ENCODE measurements at regions not wholly inside any gene's neighbourhood (a gene's known extent, or its start where the extent isn't known, plus 50 kb on each side); places are given as distances from the start of the nearest gene placed in this dataset.

GRCh38 chr5:145292278-145292677 lies 542.9 kb downstream of the PRELID2 start:
- DNase-seq (ENCODE audit: low read depth in 4 of 4, low spot score in 2 of 4): no peak

GRCh38 chr5:145283141-145283810 lies 551.9 kb downstream of the PRELID2 start:
- no peak for DNase-seq (ENCODE audit: low read depth in 4 of 4, low spot score in 2 of 4)

GRCh38 chr5:145280806-145281205 lies 554.3 kb downstream of the PRELID2 start:
- DNase-seq (ENCODE audit: low read depth in 4 of 4, low spot score in 2 of 4): no peak

- DNase-seq (ENCODE audit: low read depth in 4 of 4, low spot score in 2 of 4): no peak
Observed at GRCh38 chr5:145280214-145280613, 554.9 kb downstream of the PRELID2 start.

GRCh38 chr5:145260670-145261069 lies 574.5 kb downstream of the PRELID2 start:
- no peak for DNase-seq (ENCODE audit: low read depth in 4 of 4, low spot score in 2 of 4)

- no peak for DNase-seq (ENCODE audit: low read depth in 4 of 4, low spot score in 2 of 4)
Observed at GRCh38 chr5:145247745-145248040, 587.4 kb downstream of the PRELID2 start.

GRCh38 chr5:145246961-145247744 lies 588.0 kb downstream of the PRELID2 start:
- no peak for DNase-seq (ENCODE audit: low read depth in 4 of 4, low spot score in 2 of 4)

GRCh38 chr5:145246379-145246778 lies 588.8 kb downstream of the PRELID2 start:
- DNase-seq (ENCODE audit: low read depth in 4 of 4, low spot score in 2 of 4): no peak

GRCh38 chr5:145245354-145245753 lies 589.8 kb downstream of the PRELID2 start:
- no peak for DNase-seq (ENCODE audit: low read depth in 4 of 4, low spot score in 2 of 4)

- no peak for DNase-seq (ENCODE audit: low read depth in 4 of 4, low spot score in 2 of 4)
Observed at GRCh38 chr5:145244788-145245187, 590.4 kb downstream of the PRELID2 start.

- DNase-seq (ENCODE audit: low read depth in 4 of 4, low spot score in 2 of 4): no peak
Observed at GRCh38 chr5:145244251-145244650, 590.9 kb downstream of the PRELID2 start.

- DNase-seq (ENCODE audit: low read depth in 4 of 4, low spot score in 2 of 4): no peak
Observed at GRCh38 chr5:145243016-145243415, 592.1 kb downstream of the PRELID2 start.

GRCh38 chr5:145242551-145242950 lies 592.6 kb downstream of the PRELID2 start:
- no peak for DNase-seq (ENCODE audit: low read depth in 4 of 4, low spot score in 2 of 4)

- DNase-seq (ENCODE audit: low read depth in 4 of 4, low spot score in 2 of 4): peak in 3 of 4 donors; percentile 15 to 58 (median 17)
Observed at GRCh38 chr5:145237843-145238242, 597.3 kb downstream of the PRELID2 start.

- DNase-seq (ENCODE audit: low read depth in 4 of 4, low spot score in 2 of 4): no peak
Observed at GRCh38 chr5:145236983-145237382, 598.2 kb downstream of the PRELID2 start.

- no peak for DNase-seq (ENCODE audit: low read depth in 4 of 4, low spot score in 2 of 4)
Observed at GRCh38 chr5:145236127-145236526, 599.0 kb downstream of the PRELID2 start.

GRCh38 chr5:145233461-145233860 lies 601.7 kb downstream of the PRELID2 start:
- DNase-seq (ENCODE audit: low read depth in 4 of 4, low spot score in 2 of 4): no peak

GRCh38 chr5:145230781-145231180 lies 604.4 kb downstream of the PRELID2 start:
- no peak for DNase-seq (ENCODE audit: low read depth in 4 of 4, low spot score in 2 of 4)

GRCh38 chr5:145228564-145228963 lies 606.6 kb downstream of the PRELID2 start:
- DNase-seq (ENCODE audit: low read depth in 4 of 4, low spot score in 2 of 4): no peak

- DNase-seq (ENCODE audit: low read depth in 4 of 4, low spot score in 2 of 4): no peak
Observed at GRCh38 chr5:145227881-145228280, 607.3 kb downstream of the PRELID2 start.

GRCh38 chr5:145226726-145227125 lies 608.4 kb downstream of the PRELID2 start:
- DNase-seq (ENCODE audit: low read depth in 4 of 4, low spot score in 2 of 4): no peak

- no peak for DNase-seq (ENCODE audit: low read depth in 4 of 4, low spot score in 2 of 4)
Observed at GRCh38 chr5:145225529-145225928, 609.6 kb downstream of the PRELID2 start.
